ENCODE measurements at regions not wholly inside any gene's neighbourhood (a gene's known extent, or its start where the extent isn't known, plus 50 kb on each side); places are given as distances from the start of the nearest gene placed in this dataset.
"Not testable (repeated sequence)": the region's sequence is repeated elsewhere in the genome, so short reads cannot be mapped to it uniquely, and the experiment has no call there.

DNA sequence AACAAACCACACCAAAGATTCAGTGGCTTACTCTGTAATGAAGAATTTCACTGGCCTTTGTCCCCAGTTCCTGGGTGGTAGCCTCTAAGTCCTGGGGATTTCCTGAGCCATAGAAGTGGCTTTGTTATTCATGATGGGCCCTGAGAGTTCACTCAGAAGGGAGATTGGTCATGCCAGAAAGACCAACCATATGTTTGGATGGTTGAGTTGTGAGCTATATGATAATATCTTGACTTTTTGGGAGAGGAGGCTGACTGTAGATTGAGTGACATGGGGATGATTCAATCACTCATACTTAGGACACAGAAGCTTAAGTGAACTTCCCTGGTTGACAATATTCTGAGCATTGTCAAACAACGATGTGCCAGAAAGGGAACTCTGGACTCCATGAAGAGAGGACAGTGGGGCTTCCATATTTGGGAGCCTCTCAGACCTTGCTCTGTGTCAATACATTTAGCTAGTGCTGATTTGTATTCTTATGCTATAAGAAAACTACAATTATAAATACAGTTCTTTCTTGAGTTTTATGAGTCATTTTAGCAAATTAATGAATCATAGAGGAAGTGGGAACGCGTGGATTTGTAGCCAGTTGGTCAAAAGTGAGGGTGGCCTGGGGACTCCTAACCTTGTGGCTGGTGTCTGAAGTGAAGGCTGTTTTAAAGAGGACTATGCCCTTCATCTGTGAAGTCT is 392.0 kb downstream of the GBA3 start:
- Histone ChIP-seq H3K4me3 (no peak overlapping the region), H3K27ac (no peak overlapping the region)
- TF ChIP-seq CTCF (IDR thresholded peaks at IDR 0.05): no peak
- no peak for DNase-seq (ENCODE audit: low spot score)

GRCh38 chr4:23083391-23083790 is 390.7 kb downstream of the GBA3 start:
- no peak overlapping the region for H3K27ac ChIP-seq
- no peak for TF ChIP-seq CTCF (IDR thresholded peaks at IDR 0.05)
- H3K4me3 ChIP-seq: no peak overlapping the region
- DNase-seq (ENCODE audit: low spot score): no peak

GRCh38 chr4:23080171-23080570 is 387.4 kb downstream of the GBA3 start:
- not testable (repeated sequence) for DNase-seq (ENCODE audit: low spot score); H3K27ac ChIP-seq; H3K4me3 ChIP-seq

GRCh38 chr4:23070848-23071570 is 378.3 kb downstream of the GBA3 start:
- no peak for TF ChIP-seq CTCF (IDR thresholded peaks at IDR 0.05)
- H3K27ac ChIP-seq: no peak overlapping the region
- no peak overlapping the region for H3K4me3 ChIP-seq
- DNase-seq (ENCODE audit: low spot score): no peak

DNA sequence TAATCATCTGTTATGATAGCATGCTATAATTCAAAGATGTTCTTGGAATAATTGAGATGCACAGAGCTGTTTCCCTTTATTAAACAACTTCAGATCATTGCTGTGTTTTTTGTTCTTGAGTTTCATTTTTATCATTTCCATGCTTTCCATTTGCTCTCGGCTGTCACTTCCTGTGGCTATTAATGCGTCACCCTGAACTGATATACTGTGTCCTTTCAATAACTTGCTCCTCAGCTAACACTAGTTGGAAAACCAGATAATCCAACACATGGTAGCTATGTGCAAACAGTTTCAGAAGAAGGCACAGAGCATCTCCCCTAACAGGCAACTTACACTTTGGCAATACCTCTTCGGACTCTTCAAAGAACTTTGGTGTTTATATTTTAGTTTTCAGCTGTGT is 376.0 kb downstream of the GBA3 start:
- Histone ChIP-seq H3K4me3 (no peak overlapping the region), H3K27ac (no peak overlapping the region)
- no peak for DNase-seq (ENCODE audit: low spot score)
- TF ChIP-seq CTCF (IDR thresholded peaks at IDR 0.05): no peak

DNA sequence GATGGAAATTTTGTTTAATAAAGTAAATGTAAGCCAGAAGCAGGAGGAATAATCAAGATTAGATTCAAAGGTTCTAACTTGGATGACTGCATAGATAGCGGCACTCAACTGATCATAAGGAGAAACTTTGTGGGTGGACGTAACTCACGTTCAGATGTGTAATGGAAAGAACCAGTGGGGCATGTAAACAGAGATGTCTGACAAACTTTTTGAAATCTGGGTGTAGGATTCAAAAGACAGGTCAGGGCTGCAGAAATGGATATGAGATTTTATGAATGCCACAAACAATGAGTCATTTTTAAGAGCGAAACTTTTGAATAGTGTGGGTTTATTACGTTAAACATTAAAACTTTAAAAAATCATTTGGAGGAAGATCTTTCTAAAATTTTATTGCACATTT is 375.6 kb downstream of the GBA3 start:
- no peak for DNase-seq (ENCODE audit: low spot score)
- Histone ChIP-seq H3K4me3 (no peak overlapping the region), H3K27ac (no peak overlapping the region)
- no peak for TF ChIP-seq CTCF (IDR thresholded peaks at IDR 0.05)

DNA sequence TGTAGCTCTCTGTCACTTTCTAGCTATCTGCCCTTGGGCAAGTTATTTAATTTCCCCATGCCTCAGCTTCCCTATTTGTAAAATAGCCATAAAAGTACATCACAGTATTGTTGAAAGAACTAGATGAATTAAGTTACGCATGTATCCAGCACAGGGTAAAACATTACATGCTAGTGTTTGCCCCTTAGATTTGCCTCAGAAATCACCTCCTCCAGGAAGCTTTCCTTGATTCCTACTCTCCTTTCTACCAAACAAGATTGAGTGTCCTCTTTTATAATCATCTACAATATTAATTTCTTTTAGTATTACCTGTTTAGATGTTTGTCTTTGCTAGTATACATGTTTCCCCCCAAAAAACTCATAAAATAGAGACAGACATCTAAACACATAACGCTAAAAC is 369.5 kb downstream of the GBA3 start:
- no peak for DNase-seq (ENCODE audit: low spot score)
- Histone ChIP-seq H3K27ac (no peak overlapping the region), H3K4me3 (no peak overlapping the region)
- no peak for TF ChIP-seq CTCF (IDR thresholded peaks at IDR 0.05)

All from coronary artery (tissue), 2 donors.